OCI-LY7 (cell line): ENCODE measurements at regions not wholly inside any gene's neighbourhood (a gene's known extent, or its start where the extent isn't known, plus 50 kb on each side); places are given as distances from the start of the nearest gene placed in this dataset.

ENCODE experiments used
- BruUV-seq: library from RNA; stranded (reverse); fragments of 400-500 nt; replicated peaks from 2 replicates; lab custom pipeline; 2021; lab: Mats Ljungman, UMichigan
- CTCF ChIA-PET: fragments of 300-600 bp; sonication (Branson Sonifier 250); formaldehyde crosslinking; loops from one replicate; lab custom pipeline; 2022; ENCODE audit warnings: antibody characterized with exemption; ENCODE audit not compliant: unreplicated experiment; lab: Charles Lee
- POLR2A ChIA-PET: fragments of 300-600 bp; sonication (Branson Sonifier 250); formaldehyde crosslinking; loops from one replicate; lab custom pipeline; 2022; ENCODE audit warnings: antibody characterized with exemption; lab: Charles Lee
- DNase-seq: peaks from one replicate; pipeline ENCODE4 v3.0.0-alpha.2; 2015; ENCODE audit warnings: low spot score
- H2AFZ ChIP-seq: fragments of 200-600 bp; sonication (generic), shearing (Covaris generic); 2 replicates; pipeline ENCODE4 v1.6.1; 2014; ENCODE audit warnings: mild to moderate bottlenecking, antibody characterized with exemption, low read length, moderate library complexity
- H3K27ac ChIP-seq: fragments of 200-600 bp; sonication (generic); 2 replicates; pipeline ENCODE4 v1.5.1; 2014; ENCODE audit warnings: mixed run types, low read depth, mild to moderate bottlenecking, moderate library complexity, low read length, inconsistent platforms; ENCODE audit not compliant: poor library complexity, severe bottlenecking
- H3K36me3 ChIP-seq: fragments of 200-600 bp; sonication (generic); 2 replicates; pipeline ENCODE4 v1.6.1; 2014; ENCODE audit warnings: mild to moderate bottlenecking, antibody characterized with exemption, low read length, moderate library complexity, mixed read lengths; ENCODE audit not compliant: insufficient read depth
- H3K4me1 ChIP-seq: fragments of 200-600 bp; sonication (generic); 2 replicates; pipeline ENCODE4 v1.5.1; 2014; ENCODE audit warnings: mild to moderate bottlenecking, low read length; ENCODE audit not compliant: insufficient read depth, poor library complexity, severe bottlenecking
- H3K4me2 ChIP-seq: fragments of 200-600 bp; sonication (generic); 2 replicates; pipeline ENCODE4 v1.6.1; 2014; ENCODE audit warnings: mild to moderate bottlenecking, low read length
- H3K4me3 ChIP-seq: fragments of 200-600 bp; sonication (generic); 2 replicates; pipeline ENCODE4 v1.5.1; 2014; ENCODE audit warnings: mild to moderate bottlenecking, low read depth, low read length; ENCODE audit not compliant: poor library complexity, severe bottlenecking
- H3K79me2 ChIP-seq: fragments of 200-600 bp; sonication (generic); 2 replicates; pipeline ENCODE4 v1.6.1; 2016; ENCODE audit warnings: low read depth, mild to moderate bottlenecking, low read length, moderate library complexity, mixed read lengths; ENCODE audit not compliant: insufficient read depth
- H3K9me2 ChIP-seq: fragments of 200-600 bp; sonication (generic); 2 replicates; pipeline ENCODE4 v1.6.1; 2016; ENCODE audit warnings: mild to moderate bottlenecking, low read length, mixed read lengths; ENCODE audit not compliant: insufficient read depth
- H3K9me3 ChIP-seq: fragments of 200-600 bp; sonication (generic); 2 replicates; pipeline ENCODE4 v1.6.1; 2014; ENCODE audit warnings: mild to moderate bottlenecking, mixed run types, low read length, mixed read lengths
- H4K20me1 ChIP-seq: fragments of 200-600 bp; sonication (generic); 2 replicates; pipeline ENCODE4 v1.6.1; 2014; ENCODE audit warnings: mild to moderate bottlenecking, antibody characterized with exemption, low read length, moderate library complexity, mixed read lengths; ENCODE audit not compliant: insufficient read depth
- EZH2phosphoT487 ChIP-seq: fragments of 200-600 bp; sonication (generic); IDR thresholded peaks from 2 replicates; pipeline ENCODE4 v1.6.1; 2018; ENCODE audit warnings: low read depth, borderline replicate concordance, mild to moderate bottlenecking, mixed run types, antibody characterized with exemption, low read length, moderate library complexity, mixed read lengths
- intact Hi-C: fragments of 100-400 bp; cut with micrococcal nuclease; formaldehyde crosslinking; loops from one replicate; pipeline ENCODE4 v1.10.0; 2022; ENCODE audit not compliant: unreplicated experiment
- TF ChIP-seq, protein P1 (sequence below): fragments of 200-600 bp; sonication (generic); conservative IDR thresholded peaks from 2 replicates; pipeline ENCODE4 v1.5.1; 2014; ENCODE audit warnings: mild to moderate bottlenecking, antibody characterized with exemption, low read length, moderate library complexity, mixed read lengths

GRCh38 chr13:109332506-109333499 is 453.6 kb downstream of the IRS2 start:
- H3K79me2 ChIP-seq, result no peaks in the 10 kb centered on the region
- no peaks in the 10 kb centered on the region for H3K9me2 ChIP-seq
- H2AFZ ChIP-seq, result no peak overlapping the region
- intact Hi-C loops, result no loop called here
- H3K36me3 ChIP-seq, result no peaks in the 10 kb centered on the region
- ChIA-PET CTCF (no interaction called here), POLR2A (no interaction called here)
- no peak for DNase-seq
- no peaks in the 10 kb centered on the region for H3K9me3 ChIP-seq
- no peaks in the 10 kb centered on the region for H3K4me1 ChIP-seq
- no TSS peak for BruUV-seq
- no peaks in the 10 kb centered on the region for H4K20me1 ChIP-seq
- TF ChIP-seq, protein P1, sequence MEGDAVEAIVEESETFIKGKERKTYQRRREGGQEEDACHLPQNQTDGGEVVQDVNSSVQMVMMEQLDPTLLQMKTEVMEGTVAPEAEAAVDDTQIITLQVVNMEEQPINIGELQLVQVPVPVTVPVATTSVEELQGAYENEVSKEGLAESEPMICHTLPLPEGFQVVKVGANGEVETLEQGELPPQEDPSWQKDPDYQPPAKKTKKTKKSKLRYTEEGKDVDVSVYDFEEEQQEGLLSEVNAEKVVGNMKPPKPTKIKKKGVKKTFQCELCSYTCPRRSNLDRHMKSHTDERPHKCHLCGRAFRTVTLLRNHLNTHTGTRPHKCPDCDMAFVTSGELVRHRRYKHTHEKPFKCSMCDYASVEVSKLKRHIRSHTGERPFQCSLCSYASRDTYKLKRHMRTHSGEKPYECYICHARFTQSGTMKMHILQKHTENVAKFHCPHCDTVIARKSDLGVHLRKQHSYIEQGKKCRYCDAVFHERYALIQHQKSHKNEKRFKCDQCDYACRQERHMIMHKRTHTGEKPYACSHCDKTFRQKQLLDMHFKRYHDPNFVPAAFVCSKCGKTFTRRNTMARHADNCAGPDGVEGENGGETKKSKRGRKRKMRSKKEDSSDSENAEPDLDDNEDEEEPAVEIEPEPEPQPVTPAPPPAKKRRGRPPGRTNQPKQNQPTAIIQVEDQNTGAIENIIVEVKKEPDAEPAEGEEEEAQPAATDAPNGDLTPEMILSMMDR, result no peak
- no peak for TF ChIP-seq EZH2phosphoT487
- no peak overlapping the region for H3K4me2 ChIP-seq
- H3K27ac ChIP-seq, result no peak overlapping the region
- H3K4me3 ChIP-seq, result no peak overlapping the region

GRCh38 chr13:109331898-109332297 is 454.5 kb downstream of the IRS2 start:
- CTCF ChIA-PET, result no interaction called here
- no peak overlapping the region for H2AFZ ChIP-seq
- no peaks in the 10 kb centered on the region for H3K79me2 ChIP-seq
- no peak overlapping the region for H3K4me3 ChIP-seq
- H3K4me1 ChIP-seq, result no peaks in the 10 kb centered on the region
- intact Hi-C loops, result no loop called here
- no peaks in the 10 kb centered on the region for H3K9me3 ChIP-seq
- H3K27ac ChIP-seq, result no peak overlapping the region
- no peak overlapping the region for H3K4me2 ChIP-seq
- no peaks in the 10 kb centered on the region for H3K36me3 ChIP-seq
- TF ChIP-seq, protein P1, result no peak
- no TSS peak for BruUV-seq
- no peak for DNase-seq
- POLR2A ChIA-PET, result no interaction called here
- H3K9me2 ChIP-seq, result no peaks in the 10 kb centered on the region
- no peaks in the 10 kb centered on the region for H4K20me1 ChIP-seq

- no peak for DNase-seq
- ChIA-PET CTCF (no interaction called here), POLR2A (no interaction called here)
- H3K9me3 ChIP-seq, result no peaks in the 10 kb centered on the region
- H3K4me3 ChIP-seq, result no peak overlapping the region
- H2AFZ ChIP-seq, result no peak overlapping the region
- no peaks in the 10 kb centered on the region for H3K9me2 ChIP-seq
- H3K36me3 ChIP-seq, result no peaks in the 10 kb centered on the region
- no peaks in the 10 kb centered on the region for H4K20me1 ChIP-seq
- no peak overlapping the region for H3K4me2 ChIP-seq
- no peak overlapping the region for H3K27ac ChIP-seq
- H3K4me1 ChIP-seq, result no peaks in the 10 kb centered on the region
- intact Hi-C loops, result no loop called here
- TF ChIP-seq EZH2phosphoT487, result no peak
- TF ChIP-seq, protein P1, result no peak
- no peaks in the 10 kb centered on the region for H3K79me2 ChIP-seq
- no TSS peak for BruUV-seq
Observed at GRCh38 chr13:109331011-109331433, 455.4 kb downstream of the IRS2 start.
